ENCODE measurements at regions not wholly inside any gene's neighbourhood (a gene's known extent, or its start where the extent isn't known, plus 50 kb on each side); places are given as distances from the start of the nearest gene placed in this dataset.

GRCh38 chr6:126821706-126822105 is 296.8 kb upstream of the RSPO3 start:
- no peaks in the 10 kb centered on the region for H3K27me3 Mint-ChIP-seq
- CTCF ChIA-PET = no interaction called here
- POLR2A ChIA-PET = no interaction called here
- no peak overlapping the region for H3K4me3 Mint-ChIP-seq
- no peaks in the 10 kb centered on the region for H3K9me3 Mint-ChIP-seq
- no peak for DNase-seq
- no peaks in the 10 kb centered on the region for H3K4me1 Mint-ChIP-seq (ENCODE audit: low read depth)
- no peaks in the 10 kb centered on the region for H3K36me3 Mint-ChIP-seq
- intact Hi-C loops (cut with micrococcal nuclease) = no loop called here
- no peak overlapping the region for H3K27ac Mint-ChIP-seq

- Mint-ChIP-seq H3K4me3 (no peak overlapping the region), H3K27ac (no peak overlapping the region), H3K4me1 (ENCODE audit: low read depth) (no peaks in the 10 kb centered on the region), H3K27me3 (no peaks in the 10 kb centered on the region), H3K9me3 (no peaks in the 10 kb centered on the region), H3K36me3 (no peaks in the 10 kb centered on the region)
- DNase-seq = no peak
- CTCF ChIA-PET = no interaction called here
- POLR2A ChIA-PET = no interaction called here
- intact Hi-C loops (cut with micrococcal nuclease) = no loop called here
Observed at GRCh38 chr6:126824226-126824625, 294.2 kb upstream of the RSPO3 start.

GRCh38 chr6:126824815-126825214 is 293.7 kb upstream of the RSPO3 start:
- no peak overlapping the region for H3K27ac Mint-ChIP-seq
- H3K27me3 Mint-ChIP-seq = no peaks in the 10 kb centered on the region
- no peaks in the 10 kb centered on the region for H3K9me3 Mint-ChIP-seq

GRCh38 chr6:126826166-126826714 is 292.2 kb upstream of the RSPO3 start:
- no peak for DNase-seq
- POLR2A ChIA-PET = no interaction called here
- no peaks in the 10 kb centered on the region for H3K36me3 Mint-ChIP-seq
- intact Hi-C loops (cut with micrococcal nuclease) = no loop called here
- no peak overlapping the region for H3K4me3 Mint-ChIP-seq
- H3K27ac Mint-ChIP-seq = no peak overlapping the region
- no peaks in the 10 kb centered on the region for H3K9me3 Mint-ChIP-seq
- CTCF ChIA-PET = no interaction called here
- no peaks in the 10 kb centered on the region for H3K27me3 Mint-ChIP-seq
- no peaks in the 10 kb centered on the region for H3K4me1 Mint-ChIP-seq (ENCODE audit: low read depth)

More at GRCh38 chr6:126824815-126825214, 293.7 kb upstream of the RSPO3 start:
- intact Hi-C loops (cut with micrococcal nuclease) = no loop called here
- POLR2A ChIA-PET = no interaction called here
- Mint-ChIP-seq H3K4me1 (ENCODE audit: low read depth) (no peaks in the 10 kb centered on the region), H3K4me3 (no peak overlapping the region), H3K36me3 (no peaks in the 10 kb centered on the region)
- CTCF ChIA-PET = no interaction called here
- DNase-seq = no peak

GRCh38 chr6:126831461-126831860 is 287.0 kb upstream of the RSPO3 start:
- intact Hi-C loops (cut with micrococcal nuclease) = no loop called here
- no peak for DNase-seq
- Mint-ChIP-seq H3K4me3 (no peak overlapping the region), H3K4me1 (ENCODE audit: low read depth) (no peaks in the 10 kb centered on the region), H3K27ac (no peak overlapping the region), H3K27me3 (no peaks in the 10 kb centered on the region), H3K36me3 (no peaks in the 10 kb centered on the region), H3K9me3 (no peaks in the 10 kb centered on the region)
- POLR2A ChIA-PET = no interaction called here
- CTCF ChIA-PET = no interaction called here

- intact Hi-C loops (cut with micrococcal nuclease) = no loop called here
- Mint-ChIP-seq H3K36me3 (no peaks in the 10 kb centered on the region), H3K27ac (no peak overlapping the region), H3K4me3 (no peak overlapping the region), H3K27me3 (no peaks in the 10 kb centered on the region), H3K9me3 (peaks cover 4% of the 10 kb centered on the region), H3K4me1 (ENCODE audit: low read depth) (no peaks in the 10 kb centered on the region)
- CTCF ChIA-PET = no interaction called here
- no peak for DNase-seq
- POLR2A ChIA-PET = no interaction called here
Observed at GRCh38 chr6:126842769-126843168, 275.7 kb upstream of the RSPO3 start.

- H3K9me3 Mint-ChIP-seq = no peaks in the 10 kb centered on the region
- no peak for DNase-seq
- H3K4me3 Mint-ChIP-seq = no peak overlapping the region
- H3K36me3 Mint-ChIP-seq = no peaks in the 10 kb centered on the region
- ChIA-PET CTCF (no interaction called here), POLR2A (no interaction called here)
- H3K27ac Mint-ChIP-seq = no peak overlapping the region
- no peaks in the 10 kb centered on the region for H3K4me1 Mint-ChIP-seq (ENCODE audit: low read depth)
- no peaks in the 10 kb centered on the region for H3K27me3 Mint-ChIP-seq
- intact Hi-C loops (cut with micrococcal nuclease) = no loop called here
Observed at GRCh38 chr6:126848119-126848518, 270.4 kb upstream of the RSPO3 start.

- no peak overlapping the region for H3K4me3 Mint-ChIP-seq
- intact Hi-C loops (cut with micrococcal nuclease) = no loop called here
- no peaks in the 10 kb centered on the region for H3K9me3 Mint-ChIP-seq
- no peaks in the 10 kb centered on the region for H3K4me1 Mint-ChIP-seq (ENCODE audit: low read depth)
- ChIA-PET CTCF (no interaction called here), POLR2A (no interaction called here)
- DNase-seq = no peak
- H3K36me3 Mint-ChIP-seq = no peaks in the 10 kb centered on the region
- H3K27me3 Mint-ChIP-seq = no peaks in the 10 kb centered on the region
- H3K27ac Mint-ChIP-seq = no peak overlapping the region
Observed at GRCh38 chr6:126867641-126868040, 250.8 kb upstream of the RSPO3 start.

- H3K4me3 Mint-ChIP-seq = no peak overlapping the region
- no peaks in the 10 kb centered on the region for H3K36me3 Mint-ChIP-seq
- DNase-seq = no peak
- no peaks in the 10 kb centered on the region for H3K27me3 Mint-ChIP-seq
- CTCF ChIA-PET = no interaction called here
- intact Hi-C loops (cut with micrococcal nuclease) = no loop called here
- H3K4me1 Mint-ChIP-seq (ENCODE audit: low read depth) = no peaks in the 10 kb centered on the region
- no peaks in the 10 kb centered on the region for H3K9me3 Mint-ChIP-seq
- POLR2A ChIA-PET = no interaction called here
- no peak overlapping the region for H3K27ac Mint-ChIP-seq
Observed at GRCh38 chr6:126873351-126873750, 245.1 kb upstream of the RSPO3 start.

- Mint-ChIP-seq H3K9me3 (no peaks in the 10 kb centered on the region), H3K4me1 (ENCODE audit: low read depth) (no peaks in the 10 kb centered on the region), H3K27ac (no peak overlapping the region), H3K4me3 (no peak overlapping the region), H3K36me3 (no peaks in the 10 kb centered on the region), H3K27me3 (no peaks in the 10 kb centered on the region)
- intact Hi-C loops (cut with micrococcal nuclease) = no loop called here
- CTCF ChIA-PET = no interaction called here
- no peak for DNase-seq
- POLR2A ChIA-PET = no interaction called here
Observed at GRCh38 chr6:126873791-126874190, 244.7 kb upstream of the RSPO3 start.

- no peak overlapping the region for H3K4me3 Mint-ChIP-seq
- POLR2A ChIA-PET = no interaction called here
- no peaks in the 10 kb centered on the region for H3K9me3 Mint-ChIP-seq
- no peaks in the 10 kb centered on the region for H3K4me1 Mint-ChIP-seq (ENCODE audit: low read depth)
- CTCF ChIA-PET = no interaction called here
- no peak for DNase-seq
- no peaks in the 10 kb centered on the region for H3K36me3 Mint-ChIP-seq
- no peaks in the 10 kb centered on the region for H3K27me3 Mint-ChIP-seq
- intact Hi-C loops (cut with micrococcal nuclease) = no loop called here
- H3K27ac Mint-ChIP-seq = no peak overlapping the region
Observed at GRCh38 chr6:126876446-126876845, 242.0 kb upstream of the RSPO3 start.

GRCh38 chr6:126880964-126881363 is 237.5 kb upstream of the RSPO3 start:
- H3K27ac Mint-ChIP-seq = no peak overlapping the region
- ChIA-PET POLR2A (no interaction called here), CTCF (no interaction called here)
- no peak overlapping the region for H3K4me3 Mint-ChIP-seq
- no peaks in the 10 kb centered on the region for H3K4me1 Mint-ChIP-seq (ENCODE audit: low read depth)
- no peak for DNase-seq
- intact Hi-C loops (cut with micrococcal nuclease) = no loop called here
- no peaks in the 10 kb centered on the region for H3K9me3 Mint-ChIP-seq
- no peaks in the 10 kb centered on the region for H3K36me3 Mint-ChIP-seq
- H3K27me3 Mint-ChIP-seq = no peaks in the 10 kb centered on the region

GRCh38 chr6:126886106-126886505 is 232.4 kb upstream of the RSPO3 start:
- Mint-ChIP-seq H3K9me3 (no peaks in the 10 kb centered on the region), H3K36me3 (no peaks in the 10 kb centered on the region), H3K4me1 (ENCODE audit: low read depth) (no peaks in the 10 kb centered on the region), H3K4me3 (no peak overlapping the region), H3K27ac (no peak overlapping the region), H3K27me3 (no peaks in the 10 kb centered on the region)
- intact Hi-C loops (cut with micrococcal nuclease) = no loop called here
- DNase-seq = no peak
- CTCF ChIA-PET = interaction anchor here (0.7 kb wide), 1 partner anchor 996 kb away, joined by 3 read pairs; no protein-coding TSS in a partner anchor
- POLR2A ChIA-PET = no interaction called here
